NT2/D1 (cell line): ENCODE measurements at regions not wholly inside any gene's neighbourhood (a gene's known extent, or its start where the extent isn't known, plus 50 kb on each side); places are given as distances from the start of the nearest gene placed in this dataset.

Experiments
- SUZ12 ChIP-seq: IDR thresholded peaks from 2 replicates; pipeline ENCODE4 v1.6.1; 2011; ENCODE audit not compliant: insufficient read length, insufficient read depth; ENCODE audit errors: extremely low read depth
- YY1 ChIP-seq: IDR thresholded peaks from 2 replicates; pipeline ENCODE4 v1.6.1; 2011; ENCODE audit not compliant: insufficient read length, insufficient read depth
- ZNF274 ChIP-seq: IDR thresholded peaks from 2 replicates; pipeline ENCODE4 v1.6.1; 2011; ENCODE audit warnings: mild to moderate bottlenecking, low read depth, low read length

GRCh38 chr12:131425112-131426075 lies 285.5 kb upstream of the SFSWAP start:
- TF ChIP-seq YY1 (no peak), SUZ12 (no peak), ZNF274 (no peak)
